IMR-90 (cell line): ENCODE measurements at regions not wholly inside any gene's neighbourhood (a gene's known extent, or its start where the extent isn't known, plus 50 kb on each side); places are given as distances from the start of the nearest gene placed in this dataset.

Source experiments
- ATAC-seq: fragments of 200-7000 bp; cut with Tn5 transposase; 2 replicates; pipeline ENCODE4 v1.9.1; 2020; ENCODE audit warnings: low read depth, mild to moderate bottlenecking, moderate library complexity
- BruUV-seq: library from RNA; stranded (reverse); fragments of 400-500 nt; replicated peaks from 2 replicates; lab custom pipeline; 2021; lab: Mats Ljungman, UMichigan
- CTCF ChIA-PET: fragments of 300-600 bp; formaldehyde crosslinking; extraction: SDS; loops from one replicate; lab custom pipeline; 2021; ENCODE audit warnings: antibody characterized with exemption; lab: Yijun Ruan, JAX
- POLR2A ChIA-PET: fragments of 300-600 bp; sonication (Branson Sonifier 250); formaldehyde crosslinking; loops from one replicate; lab custom pipeline; 2022; ENCODE audit warnings: antibody characterized with exemption; ENCODE audit not compliant: unreplicated experiment; lab: Charles Lee
- DNase-seq: peaks from one replicate; pipeline ENCODE4 v3.0.0; 2013
- H2AFZ ChIP-seq: replicated peaks from 2 replicates; pipeline ENCODE3; 2013; ENCODE audit warnings: low read length, mild to moderate bottlenecking; ENCODE audit not compliant: poor library complexity
- H2AK5ac ChIP-seq: 2 replicates; pipeline ENCODE4 v1.6.1; 2013; ENCODE audit warnings: low read depth, low read length, inconsistent platforms
- H2AK9ac ChIP-seq: replicated peaks from 2 replicates; pipeline ENCODE3; 2013; ENCODE audit warnings: mild to moderate bottlenecking, low read depth, low read length, moderate library complexity; ENCODE audit not compliant: poor library complexity
- H2BK120ac ChIP-seq: 2 replicates; pipeline ENCODE4 v1.6.1; 2013; ENCODE audit warnings: low read depth, low read length, inconsistent platforms
- H2BK15ac ChIP-seq: 3 replicates; pipeline ENCODE4 v1.6.1; 2013; ENCODE audit warnings: low read depth, low read length, inconsistent platforms
- H2BK20ac ChIP-seq: 2 replicates; pipeline ENCODE4 v1.6.1; 2013; ENCODE audit warnings: low read depth, mild to moderate bottlenecking, inconsistent platforms, low read length, moderate library complexity
- H2BK5ac ChIP-seq: 2 replicates; pipeline ENCODE4 v1.6.1; 2013; ENCODE audit warnings: mild to moderate bottlenecking, low read depth, low read length, inconsistent platforms; ENCODE audit not compliant: poor library complexity, severe bottlenecking
- H3K14ac ChIP-seq: replicated peaks from 2 replicates; pipeline ENCODE4 v1.6.1; 2013; ENCODE audit warnings: low read depth, low read length, inconsistent platforms
- H3K18ac ChIP-seq: 2 replicates; pipeline ENCODE4 v1.6.1; 2013; ENCODE audit warnings: low read depth, low read length, control low read depth
- H3K23ac ChIP-seq: 2 replicates; pipeline ENCODE4 v1.6.1; 2013; ENCODE audit warnings: low read depth, low read length, inconsistent platforms
- H3K27ac ChIP-seq: 2 replicates; pipeline ENCODE4 v1.5.1; 2013; ENCODE audit warnings: mild to moderate bottlenecking, control low read depth, low read length; ENCODE audit not compliant: insufficient read depth
- H3K27me3 ChIP-seq: 2 replicates; pipeline ENCODE4 v1.6.1; 2013; ENCODE audit warnings: low read length; ENCODE audit not compliant: control insufficient read depth, insufficient read depth
- H3K36me3 ChIP-seq: 2 replicates; pipeline ENCODE4 v1.6.1; 2013; ENCODE audit warnings: low read length, mixed read lengths; ENCODE audit not compliant: control insufficient read depth, insufficient read depth
- H3K4ac ChIP-seq: 2 replicates; pipeline ENCODE4 v1.6.1; 2013; ENCODE audit warnings: low read depth, low read length, inconsistent platforms
- H3K4me1 ChIP-seq: 2 replicates; pipeline ENCODE4 v1.6.1; 2013; ENCODE audit warnings: low read length, mixed read lengths; ENCODE audit not compliant: control insufficient read depth, insufficient read depth
- H3K4me2 ChIP-seq: 2 replicates; pipeline ENCODE4 v1.6.1; 2013; ENCODE audit warnings: low read depth, mild to moderate bottlenecking, control low read depth, low read length, moderate library complexity
- H3K4me3 ChIP-seq: 2 replicates; pipeline ENCODE4 v1.5.1; 2013; ENCODE audit warnings: low read depth, mild to moderate bottlenecking, control low read depth, low read length, moderate library complexity; ENCODE audit not compliant: insufficient read depth
- H3K56ac ChIP-seq: 2 replicates; pipeline ENCODE4 v1.6.1; 2013; ENCODE audit warnings: low read length, inconsistent platforms; ENCODE audit not compliant: insufficient read depth; ENCODE audit errors: extremely low read depth
- H3K79me1 ChIP-seq, 2 experiments: 2 replicates each; pipeline ENCODE4 v1.6.1; 2013; ENCODE audit warnings: low read length in 2 of 2, inconsistent platforms in 1 of 2, low read depth in 1 of 2
- H3K9ac ChIP-seq: 2 replicates; pipeline ENCODE4 v1.6.1; 2013; ENCODE audit warnings: low read depth, low read length, control low read depth
- H3K9me1 ChIP-seq: 2 replicates; pipeline ENCODE4 v1.6.1; 2013; ENCODE audit warnings: low read length, inconsistent platforms; ENCODE audit not compliant: insufficient read depth
- H3K9me3 ChIP-seq: 2 replicates; pipeline ENCODE4 v1.6.1; 2013; ENCODE audit warnings: low read length; ENCODE audit not compliant: control insufficient read depth, insufficient read depth
- H4K20me1 ChIP-seq: 2 replicates; pipeline ENCODE4 v1.6.1; 2013; ENCODE audit warnings: low read length, inconsistent platforms; ENCODE audit not compliant: insufficient read depth
- H4K5ac ChIP-seq: 2 replicates; pipeline ENCODE4 v1.6.1; 2013; ENCODE audit warnings: mild to moderate bottlenecking, low read depth, low read length, control low read depth
- H4K8ac ChIP-seq, 2 experiments: 2 replicates each; pipeline ENCODE4 v1.6.1; 2013; ENCODE audit warnings: low read depth in 2 of 2, low read length in 2 of 2, control low read depth in 1 of 2, inconsistent platforms in 1 of 2
- H4K91ac ChIP-seq: 2 replicates; pipeline ENCODE4 v1.6.1; 2013; ENCODE audit warnings: low read depth, low read length, inconsistent platforms; ENCODE audit not compliant: insufficient read depth
- BHLHE40 ChIP-seq: fragments of 150-350 bp; IDR thresholded peaks from 2 replicates; pipeline ENCODE4 v1.6.1; 2016; ENCODE audit warnings: mild to moderate bottlenecking, low read depth, low read length
- CHD1 ChIP-seq: IDR thresholded peaks from 2 replicates; pipeline ENCODE4 v1.6.1; 2012; ENCODE audit warnings: low read depth, low read length, improper control_type of control experiment
- ELK1 ChIP-seq: fragments of 150-350 bp; IDR thresholded peaks from 2 replicates; pipeline ENCODE4 v1.6.1; 2016; ENCODE audit warnings: low read depth, mild to moderate bottlenecking, low read length, moderate library complexity, borderline replicate concordance
- MAFK ChIP-seq: IDR thresholded peaks from 2 replicates; pipeline ENCODE4 v1.6.1; 2012; ENCODE audit warnings: low read depth, low read length, improper control_type of control experiment
- MXI1 ChIP-seq: IDR thresholded peaks from 2 replicates; pipeline ENCODE4 v1.6.1; 2012; ENCODE audit warnings: low read depth, mild to moderate bottlenecking, low read length, moderate library complexity, borderline replicate concordance
- POLR2A ChIP-seq: IDR thresholded peaks from 2 replicates; pipeline ENCODE4 v1.6.1; 2012; ENCODE audit warnings: mild to moderate bottlenecking, low read depth, low read length
- USF2 ChIP-seq: fragments of 150-350 bp; IDR thresholded peaks from 2 replicates; pipeline ENCODE4 v1.6.1; 2017; ENCODE audit warnings: mild to moderate bottlenecking, antibody characterized with exemption, low read length, low read depth
- WGBS, 2 experiments: methylation state at CpG; one replicate each; pipeline versions ENCODE4 v1.1.5 to v1.1.7; 2013; ENCODE audit warnings: missing lambda C conversion rate in 2 of 2; ENCODE audit not compliant: insufficient read length in 1 of 2; ENCODE audit errors: extremely low coverage in 2 of 2; 5-methylcytosine and 5-hydroxymethylcytosine counted together
- dilution Hi-C: fragments of 300-500 bp; cut with HindIII; formaldehyde crosslinking; loops from one replicate; pipeline ENCODE4 v1.14.3; 2018; ENCODE audit warnings: low sequenced_read_pairs; ENCODE audit not compliant: unreplicated experiment
- in situ Hi-C: fragments of 300-500 bp; cut with MboI; formaldehyde crosslinking; loops from 3 replicates; pipeline ENCODE4 v1.14.3; 2019; ENCODE audit warnings: low sequenced_read_pairs, inconsistent platforms, mixed read lengths
- intact Hi-C: fragments of 100-400 bp; cut with micrococcal nuclease; formaldehyde crosslinking; loops from 2 replicates; pipeline ENCODE4 v1.10.0; 2022

GRCh38 chr14:105841022-105842009 lies 314.9 kb downstream of the TMEM121 start:
- Histone ChIP-seq H3K27ac (no peak overlapping the region), H2BK120ac (no peak overlapping the region), H3K18ac (no peak overlapping the region), H2AFZ (no peak overlapping the region), H3K36me3 (no peaks in the 10 kb centered on the region), H2AK5ac (no peak overlapping the region), H3K4ac (no peak overlapping the region), H4K20me1 (no peaks in the 10 kb centered on the region), H3K4me2 (no peak overlapping the region), H3K79me1 (no peaks in the 10 kb centered on the region), H3K56ac (no peak overlapping the region), H2BK20ac (no peak overlapping the region), H3K14ac (no peak overlapping the region), H3K9me3 (peaks cover 77% of the 10 kb centered on the region), H3K4me1 (no peaks in the 10 kb centered on the region), H4K91ac (no peak overlapping the region), H4K5ac (no peak overlapping the region), H3K9ac (no peak overlapping the region), H3K27me3 (no peaks in the 10 kb centered on the region), H2AK9ac (no peak overlapping the region), H2BK15ac (no peak overlapping the region), H3K4me3 (no peak overlapping the region), H2BK5ac (no peak overlapping the region), H3K23ac (no peak overlapping the region), H4K8ac (no peak overlapping the region), H3K9me1 (no peaks in the 10 kb centered on the region)
- CTCF ChIA-PET, result no interaction called here
- WGBS, 2 experiments, result 52% methylated on average over 9 of the region's 29 CpGs; no CpG with 5 or more reads in 1 of the 2 experiments
- POLR2A ChIA-PET, result no interaction called here
- no TSS peak for BruUV-seq
- intact Hi-C loops (no loop called here), in situ Hi-C loops (no loop called here), dilution Hi-C loops (no loop called here)
- DNase-seq (no peak), ATAC-seq (no peak)
- TF ChIP-seq MXI1, result no peak
- no peak for TF ChIP-seq USF2
- TF ChIP-seq BHLHE40, result no peak
- no peak for TF ChIP-seq ELK1
- TF ChIP-seq MAFK, result no peak
- TF ChIP-seq POLR2A, result no peak
- no peak for TF ChIP-seq CHD1
